ENCODE measurements at regions not wholly inside any gene's neighbourhood (a gene's known extent, or its start where the extent isn't known, plus 50 kb on each side); places are given as distances from the start of the nearest gene placed in this dataset.

DNA sequence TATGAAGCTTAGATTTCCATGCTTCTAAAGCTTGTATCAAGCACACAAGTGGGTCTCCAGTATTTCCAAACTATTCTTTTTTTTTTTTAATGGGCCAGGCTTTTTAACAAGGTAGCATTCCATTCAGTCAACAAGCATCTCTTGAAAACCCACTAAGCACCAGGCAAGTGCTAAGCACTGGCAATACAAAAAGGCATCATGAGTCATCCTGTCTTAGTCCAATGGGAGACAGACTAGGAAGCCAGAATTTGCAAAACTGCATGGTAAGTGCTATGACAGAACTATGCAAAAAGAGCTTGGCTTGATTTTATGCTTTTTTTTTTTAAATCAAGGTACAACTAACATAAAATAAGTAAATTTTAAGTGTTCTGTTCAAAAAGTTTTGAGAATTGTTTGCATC is 109.3 kb upstream of the DST start:
- H3K36me3 ChIP-seq (ENCODE audit: control insufficient read depth in 2 of 2, extremely low read depth in 1 of 2, insufficient read depth in 2 of 2, low read length in 2 of 2) = no peaks in the 10 kb centered on the region
- H3K79me2 ChIP-seq (ENCODE audit: control insufficient read depth, insufficient read depth, low read length) = peaks cover 8% of the 10 kb centered on the region
- H2AFZ ChIP-seq (ENCODE audit: control insufficient read depth, low read length) = no peak overlapping the region
- FAIRE-seq (peak; percentile 90), DNase-seq (ENCODE audit: low read depth, low spot score) (no peak)
- H3K27me3 ChIP-seq (ENCODE audit: control insufficient read depth, extremely low read depth, insufficient read depth, low read length) = no peaks in the 10 kb centered on the region
- no peak overlapping the region for H3K4me3 ChIP-seq (ENCODE audit: control insufficient read depth in 2 of 3, extremely low read depth in 1 of 3, insufficient read depth in 2 of 3, low read depth in 1 of 3, low read length in 3 of 3)
- peak overlapping the region; percentile 38 for H3K4me2 ChIP-seq (ENCODE audit: control insufficient read depth, extremely low read depth, insufficient read depth, low read depth, low read length)
- peaks cover 48% of the 10 kb centered on the region for H3K4me1 ChIP-seq (ENCODE audit: control insufficient read depth, extremely low read depth, insufficient read depth, low read length)
- peak overlapping the region; percentile 24 for H3K27ac ChIP-seq (ENCODE audit: control insufficient read depth, insufficient read depth, low read length)
- no peaks in the 10 kb centered on the region for H4K20me1 ChIP-seq (ENCODE audit: control insufficient read depth, extremely low read depth, insufficient read depth, low read length)
- dilution Hi-C loops (cut with MboI; ENCODE audit: extremely low pct_ligation_motif_present, low sequenced_read_pairs) = no loop called here
- TF ChIP-seq EZH2 (IDR thresholded peaks at IDR 0.05; ENCODE audit: low read length) (no peak), CTCF (optimal IDR thresholded peaks at IDR 0.05 in 1 of 3, IDR thresholded peaks at IDR 0.05 in 1 of 3, conservative IDR thresholded peaks at IDR 0.05 in 1 of 3; ENCODE audit: extremely low read depth in 1 of 3, insufficient read depth in 2 of 3, low read length in 3 of 3) (no peak)
- H3K9ac ChIP-seq (ENCODE audit: control insufficient read depth, extremely low read depth, insufficient read depth, low read length) = no peak overlapping the region
- H3K9me1 ChIP-seq (ENCODE audit: control insufficient read depth, extremely low read depth, insufficient read depth, low read length) = peaks cover 3% of the 10 kb centered on the region
- H3K9me3 ChIP-seq (ENCODE audit: control insufficient read depth, low read depth, low read length) = no peaks in the 10 kb centered on the region

DNA sequence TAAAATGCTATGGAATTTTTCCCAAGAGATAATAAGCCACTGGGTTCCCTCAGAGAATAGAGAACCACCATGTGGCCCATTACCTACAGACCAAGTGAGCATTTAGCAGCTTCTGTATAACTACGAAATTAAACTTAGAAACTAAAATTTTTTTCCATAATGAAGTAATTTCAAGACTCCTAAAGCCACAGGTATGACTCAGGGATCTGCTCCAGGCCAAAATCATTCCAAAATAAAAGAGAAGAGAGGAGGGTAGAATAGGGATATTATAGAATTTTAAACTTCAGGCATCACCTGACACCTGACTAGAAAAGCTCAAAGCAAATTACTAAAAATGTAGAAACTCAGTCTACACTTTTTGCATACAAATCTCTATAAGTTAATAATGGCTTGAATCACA is 108.9 kb upstream of the DST start:
- Histone ChIP-seq H3K36me3 (ENCODE audit: control insufficient read depth in 2 of 2, extremely low read depth in 1 of 2, insufficient read depth in 2 of 2, low read length in 2 of 2) (no peaks in the 10 kb centered on the region), H3K4me3 (ENCODE audit: control insufficient read depth in 2 of 3, extremely low read depth in 1 of 3, insufficient read depth in 2 of 3, low read depth in 1 of 3, low read length in 3 of 3) (no peak overlapping the region), H3K4me1 (ENCODE audit: control insufficient read depth, extremely low read depth, insufficient read depth, low read length) (peaks cover 48% of the 10 kb centered on the region), H3K79me2 (ENCODE audit: control insufficient read depth, insufficient read depth, low read length) (peaks cover 8% of the 10 kb centered on the region), H4K20me1 (ENCODE audit: control insufficient read depth, extremely low read depth, insufficient read depth, low read length) (no peaks in the 10 kb centered on the region), H2AFZ (ENCODE audit: control insufficient read depth, low read length) (no peak overlapping the region), H3K27ac (ENCODE audit: control insufficient read depth, insufficient read depth, low read length) (peak overlapping the region; percentile 24), H3K27me3 (ENCODE audit: control insufficient read depth, extremely low read depth, insufficient read depth, low read length) (no peaks in the 10 kb centered on the region), H3K4me2 (ENCODE audit: control insufficient read depth, extremely low read depth, insufficient read depth, low read depth, low read length) (peak overlapping the region; percentile 38), H3K9ac (ENCODE audit: control insufficient read depth, extremely low read depth, insufficient read depth, low read length) (peak overlapping the region; percentile 20), H3K9me1 (ENCODE audit: control insufficient read depth, extremely low read depth, insufficient read depth, low read length) (peaks cover 3% of the 10 kb centered on the region), H3K9me3 (ENCODE audit: control insufficient read depth, low read depth, low read length) (no peaks in the 10 kb centered on the region)
- dilution Hi-C loops (cut with MboI; ENCODE audit: extremely low pct_ligation_motif_present, low sequenced_read_pairs) = no loop called here
- TF ChIP-seq EZH2 (IDR thresholded peaks at IDR 0.05; ENCODE audit: low read length) = no peak
- TF ChIP-seq CTCF (optimal IDR thresholded peaks at IDR 0.05 in 1 of 3, IDR thresholded peaks at IDR 0.05 in 1 of 3, conservative IDR thresholded peaks at IDR 0.05 in 1 of 3; ENCODE audit: extremely low read depth in 1 of 3, insufficient read depth in 2 of 3, low read length in 3 of 3) = no peak
- DNase-seq (ENCODE audit: low read depth, low spot score) (no peak), FAIRE-seq (no peak)
